B cell (primary cell): ENCODE measurements at regions not wholly inside any gene's neighbourhood (a gene's known extent, or its start where the extent isn't known, plus 50 kb on each side); places are given as distances from the start of the nearest gene placed in this dataset.

Experiments
- ATAC-seq: fragments of 200-7000 bp; cut with Tn5 transposase; one replicate; pipeline ENCODE4 v1.10.0; 2021; ENCODE audit warnings: low read depth, mild to moderate bottlenecking, moderate number of reproducible peaks, moderate library complexity
- CTCF ChIA-PET: fragments of 350-600 bp; sonication (Branson Sonifier 250); formaldehyde crosslinking; loops from one replicate; lab custom pipeline; 2021; ENCODE audit warnings: antibody characterized with exemption, inconsistent platforms; lab: Charles Lee
- POLR2A ChIA-PET: fragments of 350-600 bp; sonication (Branson Sonifier 250); formaldehyde crosslinking; loops from one replicate; lab custom pipeline; 2021; ENCODE audit warnings: antibody characterized with exemption; lab: Charles Lee
- DNase-seq: peaks from one replicate; pipeline ENCODE4 v3.0.0; 2013
- H2AFZ ChIP-seq: 2 replicates; pipeline ENCODE4 v1.6.1; 2012; ENCODE audit warnings: mild to moderate bottlenecking, low read depth, low read length; ENCODE audit not compliant: insufficient read depth, poor library complexity, severe bottlenecking
- H3K27ac ChIP-seq, 2 donors: 1 replicate in 1 of 2; 2 replicates in 1 of 2; pipeline ENCODE4 v1.5.1; 2012 to 2013; ENCODE audit warnings: low read length in 2 of 2, mild to moderate bottlenecking in 2 of 2, moderate library complexity in 1 of 2
- H3K27me3 ChIP-seq, 4 experiments: fragments of 200-600 bp in 1 of 4; sonication (generic) in 1 of 4; replicated peaks in 1 of 4; 1 replicate in 2 of 4; 2 replicates in 2 of 4; pipeline versions ENCODE4 v1.6.1 to v1.7.0; 2013 to 2016; ENCODE audit warnings: low read length in 3 of 4, mild to moderate bottlenecking in 2 of 4, mixed read lengths in 1 of 4, moderate library complexity in 1 of 4; ENCODE audit not compliant: insufficient read depth in 4 of 4, control insufficient read depth in 3 of 4; ENCODE audit errors: control extremely low read depth in 1 of 4
- H3K36me3 ChIP-seq, 2 experiments: replicated peaks in 1 of 2; 1 replicate in 1 of 2; 2 replicates in 1 of 2; pipeline versions ENCODE4 v1.6.1 to v1.7.1; 2013; ENCODE audit warnings: low read length in 1 of 2; ENCODE audit not compliant: insufficient read depth in 2 of 2, control insufficient read depth in 1 of 2; ENCODE audit errors: control extremely low read depth in 1 of 2, extremely low read depth in 1 of 2
- H3K4me1 ChIP-seq, 2 donors: fragments of 200-600 bp in 1 of 2; sonication (generic) in 1 of 2; 1 replicate in 1 of 2; 2 replicates in 1 of 2; pipeline versions ENCODE4 v1.5.1 to v1.6.1; 2013 to 2017; ENCODE audit warnings: low read length in 2 of 2; ENCODE audit not compliant: control insufficient read depth in 2 of 2, insufficient read depth in 2 of 2
- H3K4me2 ChIP-seq: replicated peaks from 2 replicates; pipeline ENCODE3; 2012; ENCODE audit warnings: mild to moderate bottlenecking, low read depth, low read length; ENCODE audit not compliant: poor library complexity, severe bottlenecking
- H3K4me3 ChIP-seq, 5 experiments: fragments of 200-600 bp in 1 of 5; sonication (generic) in 1 of 5; 1 replicate in 3 of 5; 2 replicates in 2 of 5; pipeline versions ENCODE4 v1.5.1 to v1.7.0; 2011 to 2016; ENCODE audit warnings: low read length in 4 of 5, mild to moderate bottlenecking in 4 of 5, low read depth in 2 of 5, control low read depth in 1 of 5, moderate library complexity in 1 of 5; ENCODE audit not compliant: insufficient read depth in 1 of 5; ENCODE audit errors: control extremely low read depth in 1 of 5, extremely low read depth in 1 of 5
- H3K79me2 ChIP-seq: fragments of 200-600 bp; sonication (generic); one replicate; pipeline ENCODE4 v1.6.0; 2016; ENCODE audit warnings: low read length; ENCODE audit not compliant: control insufficient read depth, insufficient read depth
- H3K9ac ChIP-seq: fragments of 200-600 bp; sonication (generic); 2 replicates; pipeline ENCODE4 v1.6.1; 2017; ENCODE audit warnings: mild to moderate bottlenecking, low read length, moderate library complexity
- H3K9me3 ChIP-seq, 3 donors: one replicate each; pipeline versions ENCODE4 v1.6.1 to v1.7.1; 2013; ENCODE audit warnings: low read length in 2 of 3; ENCODE audit not compliant: control insufficient read depth in 2 of 3, insufficient read depth in 1 of 3; ENCODE audit errors: control extremely low read depth in 1 of 3
- H4K20me1 ChIP-seq: 2 replicates; pipeline ENCODE4 v1.6.0; 2012; ENCODE audit warnings: mild to moderate bottlenecking, low read length; ENCODE audit not compliant: insufficient read depth, control insufficient read depth, poor library complexity, severe bottlenecking
- H3K27ac Mint-ChIP-seq: one replicate; pipeline ENCODE4 v1.8.0; 2021; ENCODE audit warnings: mixed read lengths
- H3K27me3 Mint-ChIP-seq: one replicate; pipeline ENCODE4 v1.8.0; 2021; ENCODE audit warnings: mixed read lengths
- H3K4me1 Mint-ChIP-seq: one replicate; pipeline ENCODE4 v1.8.0; 2021; ENCODE audit warnings: mixed read lengths
- H3K4me3 Mint-ChIP-seq: one replicate; pipeline ENCODE4 v1.8.0; 2021; ENCODE audit warnings: mixed read lengths
- H3K9me3 Mint-ChIP-seq: one replicate; pipeline ENCODE4 v1.8.0; 2022; ENCODE audit warnings: mixed read lengths; ENCODE audit not compliant: insufficient read depth
- EZH2 ChIP-seq: IDR thresholded peaks from 2 replicates; pipeline ENCODE4 v1.6.1; 2012; ENCODE audit warnings: borderline replicate concordance, low read depth, mild to moderate bottlenecking, moderate library complexity, low read length; ENCODE audit not compliant: insufficient read depth, poor library complexity, severe bottlenecking
- WGBS: methylation state at CpG from one replicate; pipeline ENCODE4 v1.1.5; 2013; ENCODE audit warnings: missing lambda C conversion rate; ENCODE audit not compliant: insufficient coverage; 5-methylcytosine and 5-hydroxymethylcytosine counted together
- intact Hi-C: fragments of 100-400 bp; cut with micrococcal nuclease; formaldehyde crosslinking; loops from one replicate; pipeline ENCODE4 v1.10.0; 2022
- TF ChIP-seq, protein P1 (sequence below): fragments of 200-600 bp; IDR thresholded peaks from one replicate; pipeline ENCODE4 v1.8.0; 2022; ENCODE audit warnings: antibody characterized with exemption, mild to moderate bottlenecking

DNA sequence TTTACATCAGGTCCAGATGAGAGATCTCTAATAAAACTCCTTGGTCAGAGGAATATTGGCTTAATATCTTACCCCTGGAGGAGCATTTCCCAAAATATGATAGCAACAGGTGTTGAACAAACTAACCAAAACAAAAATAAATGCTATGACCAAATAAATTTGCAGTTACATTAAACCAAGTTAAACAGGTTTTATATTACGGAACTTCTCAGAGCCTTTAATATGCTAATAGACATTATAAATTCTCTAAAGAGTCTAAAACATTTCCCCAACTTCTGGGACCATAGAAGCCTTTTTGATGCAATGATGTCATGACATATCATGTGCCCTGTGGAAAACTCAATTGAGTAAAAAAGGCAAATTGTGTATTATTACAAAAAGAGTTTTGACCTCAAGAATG, 90.9 kb upstream of the ARMC2 start:
- WGBS: no CpG with 5 or more reads among the region's 1 CpG
- Mint-ChIP-seq H3K27me3 (peaks cover 11% of the 10 kb centered on the region), H3K9me3 (no peaks in the 10 kb centered on the region), H3K4me3 (no peak overlapping the region), H3K4me1 (peaks cover 2% of the 10 kb centered on the region), H3K27ac (no peak overlapping the region)
- DNase-seq: no peak
- Histone ChIP-seq H3K4me1 (peaks cover 0 to 4% of the 10 kb centered on the region in 2 donors), H3K4me3 (no peak overlapping the region), H3K27me3 (peaks cover 0 to 2% (median 0%) of the 10 kb centered on the region in 4 experiments), H3K4me2 (no peak overlapping the region), H3K9ac (no peak overlapping the region), H2AFZ (no peak overlapping the region), H3K79me2 (no peaks in the 10 kb centered on the region), H3K9me3 (no peaks in the 10 kb centered on the region), H3K27ac (no peak overlapping the region), H4K20me1 (no peaks in the 10 kb centered on the region), H3K36me3 (no peaks in the 10 kb centered on the region)
- intact Hi-C loops: no loop called here
- CTCF ChIA-PET: no interaction called here
- ATAC-seq: no peak
- TF ChIP-seq EZH2: no peak
- TF ChIP-seq, protein P1, sequence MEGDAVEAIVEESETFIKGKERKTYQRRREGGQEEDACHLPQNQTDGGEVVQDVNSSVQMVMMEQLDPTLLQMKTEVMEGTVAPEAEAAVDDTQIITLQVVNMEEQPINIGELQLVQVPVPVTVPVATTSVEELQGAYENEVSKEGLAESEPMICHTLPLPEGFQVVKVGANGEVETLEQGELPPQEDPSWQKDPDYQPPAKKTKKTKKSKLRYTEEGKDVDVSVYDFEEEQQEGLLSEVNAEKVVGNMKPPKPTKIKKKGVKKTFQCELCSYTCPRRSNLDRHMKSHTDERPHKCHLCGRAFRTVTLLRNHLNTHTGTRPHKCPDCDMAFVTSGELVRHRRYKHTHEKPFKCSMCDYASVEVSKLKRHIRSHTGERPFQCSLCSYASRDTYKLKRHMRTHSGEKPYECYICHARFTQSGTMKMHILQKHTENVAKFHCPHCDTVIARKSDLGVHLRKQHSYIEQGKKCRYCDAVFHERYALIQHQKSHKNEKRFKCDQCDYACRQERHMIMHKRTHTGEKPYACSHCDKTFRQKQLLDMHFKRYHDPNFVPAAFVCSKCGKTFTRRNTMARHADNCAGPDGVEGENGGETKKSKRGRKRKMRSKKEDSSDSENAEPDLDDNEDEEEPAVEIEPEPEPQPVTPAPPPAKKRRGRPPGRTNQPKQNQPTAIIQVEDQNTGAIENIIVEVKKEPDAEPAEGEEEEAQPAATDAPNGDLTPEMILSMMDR: no peak
- POLR2A ChIA-PET: interaction anchor here (0.6 kb wide), 1 partner anchor 200 kb away, joined by 9 read pairs; no protein-coding TSS in a partner anchor

DNA sequence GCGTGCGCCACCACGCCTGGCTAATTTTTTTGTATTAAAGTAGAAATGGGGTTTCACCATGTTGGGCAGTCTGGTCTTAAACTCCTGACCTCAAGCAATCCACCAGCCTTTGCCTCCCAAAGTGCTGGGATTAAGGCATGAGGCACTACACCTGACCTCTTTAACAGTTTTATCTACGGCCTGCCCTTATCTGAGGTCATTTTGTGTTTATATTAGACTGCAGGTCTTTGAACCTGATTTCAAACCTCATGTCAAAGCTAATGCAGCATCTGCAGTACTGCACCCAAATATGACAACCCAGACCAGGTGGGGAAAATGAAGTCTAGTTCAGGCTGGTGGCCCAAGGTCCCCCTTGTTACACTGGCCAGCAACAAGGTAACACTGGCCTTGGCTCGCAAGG, 89.3 kb upstream of the ARMC2 start:
- Mint-ChIP-seq H3K27me3 (peaks cover 11% of the 10 kb centered on the region), H3K4me3 (no peak overlapping the region), H3K9me3 (no peaks in the 10 kb centered on the region), H3K27ac (no peak overlapping the region), H3K4me1 (peaks cover 5% of the 10 kb centered on the region)
- WGBS: 80% methylated on average over 2 of the region's 5 CpGs
- ATAC-seq (no peak), DNase-seq (no peak)
- H3K4me3 ChIP-seq: no peak overlapping the region
- peaks cover 0 to 7% of the 10 kb centered on the region in 2 donors for H3K4me1 ChIP-seq
- no peaks in the 10 kb centered on the region for H4K20me1 ChIP-seq
- no peaks in the 10 kb centered on the region for H3K79me2 ChIP-seq
- H3K9ac ChIP-seq: no peak overlapping the region
- no peaks in the 10 kb centered on the region for H3K36me3 ChIP-seq
- POLR2A ChIA-PET: interaction anchor here (0.6 kb wide), 1 partner anchor 81 kb away, joined by 4 read pairs; no protein-coding TSS in a partner anchor
- H3K4me2 ChIP-seq: no peak overlapping the region
- intact Hi-C loops: no loop called here
- CTCF ChIA-PET: interaction anchor here (1.5 kb wide), 1 partner anchor 21 kb away, joined by 3 read pairs; no protein-coding TSS in a partner anchor
- H2AFZ ChIP-seq: no peak overlapping the region
- TF ChIP-seq EZH2: no peak
- TF ChIP-seq, protein P1: no peak
- peaks cover 0 to 2% (median 0%) of the 10 kb centered on the region in 4 experiments for H3K27me3 ChIP-seq
- H3K27ac ChIP-seq: no peak overlapping the region
- H3K9me3 ChIP-seq: no peaks in the 10 kb centered on the region
